Activated naive CD8-positive, alpha-beta T cell treated with anti-CD3 and anti-CD28 coated beads, Interleukin-2, amount 50 U/mL, for 24 hours (primary cell): ENCODE measurements at regions not wholly inside any gene's neighbourhood (a gene's known extent, or its start where the extent isn't known, plus 50 kb on each side); places are given as distances from the start of the nearest gene placed in this dataset.
"Not testable (repeated sequence)": the region's sequence is repeated elsewhere in the genome, so short reads cannot be mapped to it uniquely, and the experiment has no call there.

Source experiments
- ATAC-seq: fragments of 150-1000 bp; cut with Tn5 transposase; one replicate; pipeline ENCODE4 v1.10.0; 2021
- DNase-seq: peaks from one replicate; pipeline ENCODE4 v3.0.0; 2021
- H3K27ac Mint-ChIP-seq: one replicate; pipeline ENCODE4 v1.8.0; 2021; ENCODE audit warnings: mild to moderate bottlenecking, mixed read lengths
- H3K27me3 Mint-ChIP-seq: one replicate; pipeline ENCODE4 v1.8.0; 2021; ENCODE audit warnings: mixed read lengths
- H3K36me3 Mint-ChIP-seq: one replicate; pipeline ENCODE4 v1.8.0; 2021; ENCODE audit warnings: low read depth, mixed read lengths
- H3K4me1 Mint-ChIP-seq: one replicate; pipeline ENCODE4 v1.8.0; 2021; ENCODE audit warnings: mixed read lengths
- H3K4me3 Mint-ChIP-seq: one replicate; pipeline ENCODE4 v1.8.0; 2021; ENCODE audit warnings: mild to moderate bottlenecking, moderate library complexity, mixed read lengths
- H3K9me3 Mint-ChIP-seq: one replicate; pipeline ENCODE4 v1.8.0; 2021; ENCODE audit warnings: mixed read lengths

DNA sequence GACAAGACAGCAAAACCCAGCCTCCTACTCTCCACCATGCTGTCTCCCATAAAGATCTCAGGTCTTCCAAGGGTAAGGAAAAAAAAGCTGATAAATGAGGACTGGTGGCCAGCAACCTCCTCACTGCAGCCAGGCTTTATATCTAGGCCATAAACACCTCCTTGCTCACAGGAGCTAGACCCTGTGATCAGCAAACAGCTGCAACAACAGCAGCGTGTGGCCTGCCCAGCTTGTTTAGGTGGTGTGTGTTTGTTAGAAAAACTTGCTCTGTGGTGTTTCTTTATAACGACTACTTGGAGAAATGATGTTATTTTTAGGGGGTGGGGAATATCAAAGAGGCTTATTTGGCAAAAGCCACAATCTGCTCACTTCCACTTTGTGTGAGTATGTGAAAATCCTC, 880.9 kb upstream of the AMELY start:
- Mint-ChIP-seq H3K27ac (no peak overlapping the region), H3K36me3 (no peaks in the 10 kb centered on the region), H3K4me3 (no peak overlapping the region), H3K4me1 (peaks cover 4% of the 10 kb centered on the region), H3K27me3 (no peaks in the 10 kb centered on the region), H3K9me3 (peaks cover 3% of the 10 kb centered on the region)
- DNase-seq (no peak), ATAC-seq (no peak)

DNA sequence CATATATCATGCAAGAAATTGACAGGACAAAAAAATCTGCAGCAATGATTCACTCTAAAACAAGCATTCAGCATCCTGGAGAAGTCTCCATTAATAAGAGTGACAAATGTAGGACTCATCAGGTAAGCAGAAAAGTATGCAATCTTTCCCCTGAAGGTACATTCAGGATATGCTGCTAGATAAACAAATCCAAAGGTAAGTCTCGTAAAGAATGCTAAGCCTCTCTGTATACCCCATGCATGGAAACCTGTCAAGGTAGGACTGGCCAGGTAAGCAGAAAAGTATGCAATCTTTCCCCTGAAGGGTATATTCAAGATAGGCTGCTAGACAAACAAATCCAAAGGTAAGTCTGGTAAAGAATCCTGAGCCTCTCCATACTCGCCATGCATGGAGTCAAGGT, 869.9 kb upstream of the AMELY start:
- Mint-ChIP-seq H3K27me3 (no peaks in the 10 kb centered on the region), H3K9me3 (no peaks in the 10 kb centered on the region), H3K4me1 (no peaks in the 10 kb centered on the region), H3K27ac (no peak overlapping the region), H3K4me3 (no peak overlapping the region), H3K36me3 (no peaks in the 10 kb centered on the region)
- DNase-seq (no peak), ATAC-seq (no peak)

DNA sequence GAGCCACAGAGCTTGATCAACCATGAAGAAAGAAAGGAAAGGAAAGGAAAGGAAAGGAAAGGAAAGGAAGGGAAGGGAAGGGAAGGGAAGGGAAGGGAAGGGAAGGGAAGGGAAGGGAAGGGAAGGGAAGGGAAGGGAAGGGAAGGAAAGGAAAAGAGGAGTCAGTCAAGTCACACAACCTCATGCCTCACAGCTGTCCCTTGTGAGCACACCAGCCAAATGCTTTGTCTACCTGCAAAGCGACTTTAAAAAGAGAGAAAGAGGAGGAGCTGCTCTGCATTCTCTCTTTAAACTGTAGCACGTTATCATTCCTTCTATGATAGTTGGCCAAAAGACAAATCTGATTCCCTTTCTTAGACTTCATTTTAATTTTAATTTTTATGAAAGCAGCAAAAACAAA, 863.9 kb upstream of the AMELY start:
- DNase-seq, ATAC-seq, H3K36me3 Mint-ChIP-seq, H3K27ac Mint-ChIP-seq, H3K9me3 Mint-ChIP-seq, H3K27me3 Mint-ChIP-seq, H3K4me3 Mint-ChIP-seq, H3K4me1 Mint-ChIP-seq: not testable (repeated sequence)

DNA sequence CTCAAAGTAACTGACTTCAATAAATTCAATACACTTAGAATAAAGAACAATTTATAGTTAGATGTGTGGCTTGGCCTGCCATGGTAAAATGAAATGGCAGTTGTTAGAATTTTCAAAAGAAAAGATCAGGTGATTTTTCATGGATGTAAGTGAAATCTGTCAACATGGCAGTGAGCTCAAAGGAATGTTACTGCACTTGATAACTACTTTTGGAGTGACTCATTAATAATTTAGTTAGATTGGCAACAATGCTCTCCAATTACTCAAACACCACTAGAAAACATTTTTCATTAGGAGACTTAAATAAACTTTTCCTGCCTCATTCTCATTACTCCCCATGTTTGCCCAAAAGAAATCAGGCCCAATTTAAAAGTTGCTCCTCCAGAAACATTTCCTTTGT, 860.2 kb upstream of the AMELY start:
- Mint-ChIP-seq H3K4me3 (no peak overlapping the region), H3K27ac (no peak overlapping the region), H3K9me3 (no peaks in the 10 kb centered on the region), H3K36me3 (no peaks in the 10 kb centered on the region), H3K27me3 (no peaks in the 10 kb centered on the region), H3K4me1 (no peaks in the 10 kb centered on the region)
- ATAC-seq: no peak
- no peak for DNase-seq

DNA sequence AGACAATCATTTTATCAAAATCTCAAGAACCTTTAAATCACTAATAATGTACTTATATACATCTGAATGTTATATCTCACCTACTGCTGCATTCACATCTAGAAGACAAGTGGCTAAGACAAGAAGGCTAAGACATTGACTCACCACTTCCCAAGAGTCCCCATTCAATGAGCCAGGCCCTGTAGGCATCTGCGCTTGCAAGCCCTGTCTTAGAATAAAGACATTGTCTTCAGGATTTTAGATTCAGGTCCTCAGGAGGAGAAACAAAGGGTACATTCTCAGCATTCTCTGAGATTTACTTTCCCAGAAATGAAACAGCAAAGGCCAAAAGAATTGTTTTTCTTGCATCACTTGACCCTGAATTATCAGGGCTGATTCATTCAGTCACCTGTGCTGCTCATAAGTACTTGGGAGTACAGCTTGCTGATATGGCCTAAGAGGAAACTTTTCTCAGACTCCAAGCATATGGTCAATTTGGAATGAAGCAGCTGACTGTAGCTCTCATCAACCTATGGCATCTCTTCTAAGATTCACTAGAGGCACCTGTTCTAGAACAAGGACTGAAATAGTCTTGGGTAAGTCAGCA, 858.3 kb upstream of the AMELY start:
- H3K4me3 Mint-ChIP-seq: no peak overlapping the region
- no peak overlapping the region for H3K27ac Mint-ChIP-seq
- DNase-seq (no peak), ATAC-seq (no peak)
- H3K9me3 Mint-ChIP-seq: no peaks in the 10 kb centered on the region
- H3K27me3 Mint-ChIP-seq: no peaks in the 10 kb centered on the region
- H3K36me3 Mint-ChIP-seq: no peaks in the 10 kb centered on the region
- H3K4me1 Mint-ChIP-seq: no peaks in the 10 kb centered on the region

DNA sequence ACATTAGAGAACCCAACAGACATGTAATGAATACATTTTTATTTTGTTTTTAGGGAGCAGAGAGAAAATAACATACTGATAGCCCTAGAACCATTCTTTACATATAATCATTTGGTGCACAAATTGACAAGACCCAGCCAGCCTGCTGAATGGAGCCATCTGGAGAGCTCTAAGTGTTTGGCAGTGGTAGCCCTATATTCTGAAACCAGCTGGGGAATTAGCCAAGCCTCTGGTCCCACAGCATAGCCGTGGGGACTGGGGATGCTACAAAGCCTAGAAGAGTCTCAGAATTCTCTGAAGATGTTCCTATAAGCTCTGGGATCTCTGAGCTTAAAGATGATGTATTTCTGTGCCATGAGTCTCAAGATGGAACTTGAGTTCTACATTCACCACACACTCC, 857.3 kb upstream of the AMELY start:
- H3K27ac Mint-ChIP-seq: no peak overlapping the region
- H3K36me3 Mint-ChIP-seq: no peaks in the 10 kb centered on the region
- no peaks in the 10 kb centered on the region for H3K4me1 Mint-ChIP-seq
- no peak overlapping the region for H3K4me3 Mint-ChIP-seq
- H3K9me3 Mint-ChIP-seq: no peaks in the 10 kb centered on the region
- no peak for DNase-seq
- H3K27me3 Mint-ChIP-seq: no peaks in the 10 kb centered on the region
- no peak for ATAC-seq

DNA sequence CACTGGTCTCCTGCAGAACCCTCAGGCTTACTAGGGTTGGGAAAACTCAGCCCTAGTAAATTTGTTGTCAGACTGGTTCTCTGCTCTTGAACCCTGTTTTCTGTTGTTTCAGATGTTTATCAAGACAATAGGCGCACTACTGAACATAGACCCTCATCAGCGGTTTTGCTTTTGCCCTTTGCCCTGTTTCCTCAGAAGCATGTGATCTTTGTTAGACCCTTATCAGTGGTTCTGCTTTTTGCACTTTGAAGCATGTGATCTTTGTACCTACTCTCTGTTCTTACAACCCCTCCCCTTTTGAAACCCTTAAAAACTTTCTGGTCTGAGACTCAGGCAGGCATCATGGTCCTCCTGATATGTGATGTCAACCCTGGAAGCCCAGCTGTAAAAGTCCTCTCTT, 842.2 kb upstream of the AMELY start:
- Mint-ChIP-seq H3K4me1 (no peaks in the 10 kb centered on the region), H3K27me3 (no peaks in the 10 kb centered on the region), H3K9me3 (no peaks in the 10 kb centered on the region), H3K36me3 (no peaks in the 10 kb centered on the region), H3K4me3 (no peak overlapping the region), H3K27ac (no peak overlapping the region)
- no peak for DNase-seq
- no peak for ATAC-seq

DNA sequence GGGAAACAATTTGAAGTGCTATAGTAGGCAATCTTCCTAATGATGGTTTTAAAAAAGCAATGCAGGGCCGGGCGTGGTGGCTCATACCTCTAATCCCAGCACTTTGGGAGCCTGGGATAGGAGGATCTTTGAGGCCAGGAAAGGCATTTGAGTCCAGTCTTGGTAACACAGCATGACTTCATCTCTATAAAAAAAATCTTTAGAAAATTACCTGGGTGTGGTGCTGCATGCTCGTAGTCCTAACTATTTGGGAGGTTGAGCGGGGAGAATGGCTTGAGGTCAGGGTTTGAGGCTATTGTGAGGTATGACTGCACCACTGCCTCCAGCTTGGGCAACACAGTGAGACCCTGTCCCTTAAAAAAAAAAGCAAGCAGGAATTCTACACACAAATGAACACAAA, 835.2 kb upstream of the AMELY start:
- peaks cover 3% of the 10 kb centered on the region for H3K27me3 Mint-ChIP-seq
- no peaks in the 10 kb centered on the region for H3K36me3 Mint-ChIP-seq
- no peak for ATAC-seq
- no peak for DNase-seq
- no peak overlapping the region for H3K4me3 Mint-ChIP-seq
- H3K9me3 Mint-ChIP-seq: no peaks in the 10 kb centered on the region
- no peak overlapping the region for H3K27ac Mint-ChIP-seq
- H3K4me1 Mint-ChIP-seq: no peaks in the 10 kb centered on the region

DNA sequence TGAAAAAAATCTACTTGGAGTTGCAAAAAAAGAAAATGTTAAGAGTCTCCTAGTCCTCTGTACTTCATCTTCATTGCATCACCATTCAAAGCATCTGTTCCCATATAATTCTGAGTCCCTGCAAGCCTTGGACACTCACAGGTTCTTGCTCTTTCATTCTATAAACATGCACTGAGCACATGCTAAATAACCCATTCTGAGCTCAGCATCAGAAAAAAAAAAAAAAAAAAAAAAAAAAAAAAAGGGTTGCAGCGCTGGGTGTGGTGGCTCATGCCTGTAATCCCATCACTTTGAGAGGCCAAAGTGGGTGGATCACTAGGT, 834.0 kb upstream of the AMELY start:
- Mint-ChIP-seq H3K9me3 (no peaks in the 10 kb centered on the region), H3K4me3 (no peak overlapping the region), H3K36me3 (no peaks in the 10 kb centered on the region), H3K27me3 (peaks cover 3% of the 10 kb centered on the region), H3K4me1 (no peaks in the 10 kb centered on the region), H3K27ac (no peak overlapping the region)
- ATAC-seq (no peak), DNase-seq (no peak)

DNA sequence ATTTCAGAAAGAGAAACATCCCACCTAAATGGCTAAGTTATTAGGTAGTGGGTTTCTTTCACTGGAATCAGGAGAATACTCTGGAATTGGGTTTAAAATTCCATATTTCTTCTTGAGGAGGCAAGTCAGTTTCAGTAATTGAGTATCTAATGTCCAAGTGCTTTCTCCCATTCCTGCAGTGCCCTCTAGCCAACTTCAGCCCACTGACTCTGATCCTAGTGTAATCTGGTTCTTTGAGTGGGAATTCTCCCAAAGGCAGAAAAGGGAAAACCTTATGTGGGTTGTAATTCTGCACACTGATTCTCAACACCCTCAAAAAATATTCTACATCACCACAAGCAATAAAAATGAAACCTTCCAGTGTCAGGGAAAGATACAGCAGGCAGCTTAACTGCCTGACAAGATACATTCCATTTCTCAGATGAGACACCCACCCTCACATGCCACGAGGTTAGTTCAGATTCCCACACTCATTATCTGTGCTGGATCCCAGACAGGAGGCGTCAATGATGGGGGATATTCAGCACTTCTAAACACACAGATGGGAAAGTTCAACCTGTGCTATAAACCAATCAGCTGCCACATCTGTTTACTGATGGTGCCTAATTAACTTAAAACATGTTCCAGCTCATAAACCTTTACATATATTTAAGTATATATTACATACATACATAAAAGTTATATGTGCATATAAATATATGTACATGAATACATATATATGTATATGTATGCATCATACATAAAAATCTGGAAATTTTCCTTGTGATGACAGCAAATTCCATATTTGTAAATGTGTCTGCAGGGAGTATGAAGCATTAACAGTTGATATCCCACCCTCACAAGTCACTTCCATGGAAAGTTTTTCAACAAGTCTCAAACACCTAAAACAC, 833.4 kb upstream of the AMELY start:
- Mint-ChIP-seq H3K27me3 (peaks cover 3% of the 10 kb centered on the region), H3K4me1 (no peaks in the 10 kb centered on the region), H3K4me3 (no peak overlapping the region), H3K27ac (no peak overlapping the region), H3K36me3 (no peaks in the 10 kb centered on the region), H3K9me3 (no peaks in the 10 kb centered on the region)
- ATAC-seq: no peak
- DNase-seq: no peak

DNA sequence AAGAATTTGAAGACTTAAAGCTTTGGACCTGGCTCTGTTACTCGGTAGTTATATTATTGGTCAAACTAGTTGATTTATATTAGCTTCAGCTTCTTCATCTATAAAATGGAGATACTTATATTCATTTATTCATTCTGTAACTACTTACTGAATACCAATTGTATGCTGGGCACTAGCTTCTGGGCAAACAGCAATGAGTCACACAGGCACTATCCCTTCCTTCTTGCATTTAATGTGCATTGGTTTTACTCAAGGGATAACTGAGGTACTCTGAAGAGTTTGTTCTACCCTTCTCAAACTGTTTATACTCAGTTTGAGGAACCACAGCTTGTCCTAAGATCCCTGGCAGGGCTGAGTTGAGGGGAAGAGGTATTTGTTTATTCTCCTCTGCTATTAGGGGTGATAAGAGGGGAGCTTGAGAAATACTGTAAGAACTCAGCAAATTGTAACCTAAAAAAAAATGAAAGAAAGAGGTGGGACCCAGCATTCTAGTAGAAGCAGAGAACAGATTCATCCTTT, 825.4 kb upstream of the AMELY start:
- Mint-ChIP-seq H3K27me3 (peaks cover 4% of the 10 kb centered on the region), H3K4me1 (no peaks in the 10 kb centered on the region), H3K27ac (no peak overlapping the region), H3K36me3 (no peaks in the 10 kb centered on the region), H3K9me3 (no peaks in the 10 kb centered on the region), H3K4me3 (no peak overlapping the region)
- no peak for DNase-seq
- no peak for ATAC-seq

DNA sequence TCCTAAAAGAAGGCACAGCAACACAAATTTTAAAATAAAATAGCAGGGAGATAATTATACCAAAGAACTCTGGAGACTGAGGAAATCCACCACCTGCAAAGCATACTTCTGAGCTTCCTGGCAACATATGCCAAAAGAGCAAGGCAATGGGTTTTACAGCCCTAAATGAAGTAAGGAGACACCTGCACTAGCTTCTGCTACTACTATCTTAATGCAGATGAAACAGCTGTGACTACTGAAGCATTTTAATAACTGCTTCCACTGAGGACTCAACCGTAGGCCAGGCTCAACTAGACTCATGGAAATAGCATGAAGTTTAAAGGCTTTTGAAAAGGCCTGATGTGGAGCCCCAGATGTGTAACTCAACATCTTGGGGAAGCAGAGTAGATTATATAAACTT, 820.1 kb upstream of the AMELY start:
- ATAC-seq: no peak
- H3K27me3 Mint-ChIP-seq: peaks cover 4% of the 10 kb centered on the region
- peaks cover 28% of the 10 kb centered on the region for H3K4me1 Mint-ChIP-seq
- no peak for DNase-seq
- no peaks in the 10 kb centered on the region for H3K36me3 Mint-ChIP-seq
- no peaks in the 10 kb centered on the region for H3K9me3 Mint-ChIP-seq
- H3K4me3 Mint-ChIP-seq: no peak overlapping the region
- no peak overlapping the region for H3K27ac Mint-ChIP-seq

DNA sequence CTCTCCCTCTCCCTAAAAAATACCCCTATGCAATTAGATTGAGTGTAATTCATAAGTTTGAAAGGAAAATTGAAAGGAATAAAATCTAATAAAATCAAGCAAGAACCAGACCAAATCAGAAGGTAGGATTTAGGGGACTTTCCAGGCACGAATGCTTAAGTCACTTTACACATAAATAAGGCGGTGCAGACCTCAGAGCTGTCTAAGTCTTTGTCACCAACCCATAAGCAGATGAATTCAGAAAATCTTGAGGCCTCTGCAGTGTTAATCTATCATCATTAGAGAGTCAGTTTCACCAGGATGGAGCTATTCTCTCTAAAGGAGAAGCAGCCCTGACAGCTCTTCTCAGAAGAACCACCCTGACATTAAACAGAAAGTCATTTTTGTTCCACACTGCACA, 819.1 kb upstream of the AMELY start:
- H3K4me3 Mint-ChIP-seq: no peak overlapping the region
- peaks cover 30% of the 10 kb centered on the region for H3K4me1 Mint-ChIP-seq
- no peaks in the 10 kb centered on the region for H3K9me3 Mint-ChIP-seq
- H3K27ac Mint-ChIP-seq: no peak overlapping the region
- peak; percentile 30 for ATAC-seq
- no peaks in the 10 kb centered on the region for H3K36me3 Mint-ChIP-seq
- H3K27me3 Mint-ChIP-seq: peaks cover 4% of the 10 kb centered on the region
- DNase-seq: no peak

DNA sequence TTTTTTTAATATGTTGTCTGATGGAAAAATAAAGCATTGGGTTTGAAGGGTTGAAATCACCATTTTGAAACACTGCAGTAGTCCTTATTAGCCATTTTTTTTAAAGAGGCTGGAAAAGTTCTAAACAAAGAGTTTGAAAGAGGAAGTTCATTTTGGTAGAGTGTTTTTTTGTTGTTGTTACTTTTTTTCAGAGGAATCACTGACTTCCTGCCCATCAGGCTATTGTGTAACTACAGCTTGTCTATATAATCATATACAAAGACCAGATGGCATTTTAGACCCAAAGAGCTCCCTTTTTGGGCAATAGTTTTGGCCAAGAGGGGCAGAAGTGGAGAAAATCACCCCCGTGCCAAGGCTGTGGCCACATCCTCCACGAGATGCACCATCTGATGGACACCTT, 818.5 kb upstream of the AMELY start:
- peaks cover 30% of the 10 kb centered on the region for H3K4me1 Mint-ChIP-seq
- H3K27ac Mint-ChIP-seq: no peak overlapping the region

DNA sequence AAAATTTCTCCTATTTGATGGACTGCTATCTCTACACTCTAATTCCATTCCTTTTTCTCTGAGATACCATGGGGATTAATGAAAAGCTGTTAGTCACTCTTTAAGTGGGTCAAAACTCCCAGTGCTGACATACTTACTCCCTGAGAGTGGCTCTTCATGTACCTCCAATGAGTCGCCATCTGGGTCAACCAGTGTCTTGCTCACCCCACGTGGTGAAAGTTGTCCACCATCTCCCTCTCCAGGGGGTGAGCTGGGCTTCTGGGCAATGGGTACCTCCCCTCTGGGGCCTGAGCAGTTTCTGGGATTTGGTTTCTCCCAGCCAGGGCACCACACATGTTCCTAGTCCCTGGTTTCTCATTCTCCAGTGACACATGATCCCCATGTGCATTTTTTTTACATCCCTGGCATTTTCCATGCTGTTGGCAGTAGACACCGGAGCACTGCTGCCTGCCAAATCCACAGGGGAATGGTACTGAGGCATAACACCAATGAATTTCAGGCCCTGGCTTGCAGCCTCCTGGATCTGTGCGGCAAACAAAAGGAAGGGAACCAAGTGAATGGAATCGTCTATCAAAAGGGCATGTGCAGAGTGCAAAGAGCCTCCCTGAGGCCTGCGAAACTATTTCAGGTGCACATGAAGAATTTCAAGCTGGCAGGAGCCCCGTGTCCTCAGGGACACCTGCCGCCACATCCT, 817.9 kb upstream of the AMELY start:
- peaks cover 35% of the 10 kb centered on the region for H3K4me1 Mint-ChIP-seq
- peak; percentile 79 for ATAC-seq
- H3K9me3 Mint-ChIP-seq: no peaks in the 10 kb centered on the region
- DNase-seq: peak; percentile 4
- no peak overlapping the region for H3K4me3 Mint-ChIP-seq
- peak overlapping the region; percentile 77 for H3K27ac Mint-ChIP-seq
- H3K36me3 Mint-ChIP-seq: no peaks in the 10 kb centered on the region
- peaks cover 2% of the 10 kb centered on the region for H3K27me3 Mint-ChIP-seq

More for the DNA sequence above, 818.5 kb upstream of the AMELY start:
- no peaks in the 10 kb centered on the region for H3K36me3 Mint-ChIP-seq
- DNase-seq (no peak), ATAC-seq (no peak)
- no peaks in the 10 kb centered on the region for H3K9me3 Mint-ChIP-seq
- no peak overlapping the region for H3K4me3 Mint-ChIP-seq
- H3K27me3 Mint-ChIP-seq: peaks cover 4% of the 10 kb centered on the region
